ENCODE measurements at regions not wholly inside any gene's neighbourhood (a gene's known extent, or its start where the extent isn't known, plus 50 kb on each side); places are given as distances from the start of the nearest gene placed in this dataset.

DNA sequence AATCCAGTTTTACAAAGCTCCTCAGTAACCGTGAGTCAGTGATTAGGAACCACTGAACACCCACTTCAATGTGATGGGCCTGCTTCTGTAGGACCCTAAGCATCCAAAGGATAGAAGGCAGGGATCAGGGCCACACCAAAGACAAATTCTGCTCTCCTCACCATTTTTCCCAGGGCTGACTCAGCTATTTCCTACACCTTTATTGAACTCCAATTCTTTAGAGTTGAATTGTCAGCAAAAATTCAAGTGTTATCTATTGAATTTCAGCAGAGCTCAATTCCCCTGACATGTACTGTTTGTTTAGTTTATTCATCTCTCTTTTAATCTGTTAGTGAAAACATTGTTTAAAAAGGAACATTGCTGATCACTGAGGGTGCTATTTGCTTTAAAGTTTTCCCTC is 457.7 kb upstream of the TMPO start:
- H3K27ac ChIP-seq (ENCODE audit: low read depth, low read length): no peak overlapping the region
- H4K20me1 ChIP-seq (ENCODE audit: low read depth, low read length): no peaks in the 10 kb centered on the region
- no peak for TF ChIP-seq EZH2phosphoT487 (conservative IDR thresholded peaks at IDR 0.05; ENCODE audit: low read length)
- TF ChIP-seq, protein P1, sequence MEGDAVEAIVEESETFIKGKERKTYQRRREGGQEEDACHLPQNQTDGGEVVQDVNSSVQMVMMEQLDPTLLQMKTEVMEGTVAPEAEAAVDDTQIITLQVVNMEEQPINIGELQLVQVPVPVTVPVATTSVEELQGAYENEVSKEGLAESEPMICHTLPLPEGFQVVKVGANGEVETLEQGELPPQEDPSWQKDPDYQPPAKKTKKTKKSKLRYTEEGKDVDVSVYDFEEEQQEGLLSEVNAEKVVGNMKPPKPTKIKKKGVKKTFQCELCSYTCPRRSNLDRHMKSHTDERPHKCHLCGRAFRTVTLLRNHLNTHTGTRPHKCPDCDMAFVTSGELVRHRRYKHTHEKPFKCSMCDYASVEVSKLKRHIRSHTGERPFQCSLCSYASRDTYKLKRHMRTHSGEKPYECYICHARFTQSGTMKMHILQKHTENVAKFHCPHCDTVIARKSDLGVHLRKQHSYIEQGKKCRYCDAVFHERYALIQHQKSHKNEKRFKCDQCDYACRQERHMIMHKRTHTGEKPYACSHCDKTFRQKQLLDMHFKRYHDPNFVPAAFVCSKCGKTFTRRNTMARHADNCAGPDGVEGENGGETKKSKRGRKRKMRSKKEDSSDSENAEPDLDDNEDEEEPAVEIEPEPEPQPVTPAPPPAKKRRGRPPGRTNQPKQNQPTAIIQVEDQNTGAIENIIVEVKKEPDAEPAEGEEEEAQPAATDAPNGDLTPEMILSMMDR (IDR thresholded peaks at IDR 0.05; ENCODE audit: insufficient read depth, low read length, poor library complexity, severe bottlenecking): no peak
- H3K4me3 ChIP-seq (ENCODE audit: insufficient read depth, low read length, poor library complexity, severe bottlenecking): no peak overlapping the region
- no peaks in the 10 kb centered on the region for H3K9me2 ChIP-seq (replicated peaks; ENCODE audit: insufficient read depth, low read length)
- no peaks in the 10 kb centered on the region for H3K9me3 ChIP-seq (ENCODE audit: insufficient read depth, low read length)
- no peak overlapping the region for H3K4me2 ChIP-seq (ENCODE audit: low read depth, low read length, poor library complexity, severe bottlenecking)
- H2AFZ ChIP-seq (ENCODE audit: low read depth, low read length, severe bottlenecking): no peak overlapping the region
- no peaks in the 10 kb centered on the region for H3K36me3 ChIP-seq (ENCODE audit: low read length)
- no peaks in the 10 kb centered on the region for H3K79me2 ChIP-seq (ENCODE audit: insufficient read depth, low read length)
- no peaks in the 10 kb centered on the region for H3F3A ChIP-seq (ENCODE audit: insufficient read depth)
- no peaks in the 10 kb centered on the region for H3K27me3 ChIP-seq (ENCODE audit: low read length)
- no peak overlapping the region for H3K9ac ChIP-seq (ENCODE audit: low read length)

DNA sequence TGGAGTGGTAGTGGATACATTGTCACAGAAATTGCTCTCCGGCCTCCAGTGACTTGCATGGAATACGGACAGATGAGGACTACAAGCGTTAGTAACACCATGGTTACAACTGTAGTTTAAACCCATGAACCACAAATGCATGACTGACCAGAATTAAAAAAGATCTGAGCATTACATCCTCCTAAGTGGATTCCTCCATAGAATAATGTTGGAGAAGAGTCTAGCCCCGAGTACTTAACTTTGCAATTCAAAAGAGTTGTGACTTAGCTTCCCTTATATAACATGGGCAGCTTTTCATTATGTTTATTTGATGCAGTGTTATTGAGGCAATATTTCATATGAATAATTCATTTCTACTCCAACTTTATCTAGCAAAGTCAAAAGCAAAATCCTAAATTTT is 457.2 kb upstream of the TMPO start:
- no peaks in the 10 kb centered on the region for H4K20me1 ChIP-seq (ENCODE audit: low read depth, low read length)
- H3K9me2 ChIP-seq (replicated peaks; ENCODE audit: insufficient read depth, low read length): no peaks in the 10 kb centered on the region
- H3K79me2 ChIP-seq (ENCODE audit: insufficient read depth, low read length): no peaks in the 10 kb centered on the region
- H3K27me3 ChIP-seq (ENCODE audit: low read length): no peaks in the 10 kb centered on the region
- no peak overlapping the region for H3K4me3 ChIP-seq (ENCODE audit: insufficient read depth, low read length, poor library complexity, severe bottlenecking)
- no peak overlapping the region for H3K4me2 ChIP-seq (ENCODE audit: low read depth, low read length, poor library complexity, severe bottlenecking)
- H3F3A ChIP-seq (ENCODE audit: insufficient read depth): no peaks in the 10 kb centered on the region
- TF ChIP-seq EZH2phosphoT487 (conservative IDR thresholded peaks at IDR 0.05; ENCODE audit: low read length): no peak
- TF ChIP-seq, protein P1 (IDR thresholded peaks at IDR 0.05; ENCODE audit: insufficient read depth, low read length, poor library complexity, severe bottlenecking): no peak
- H3K27ac ChIP-seq (ENCODE audit: low read depth, low read length): no peak overlapping the region
- H3K9ac ChIP-seq (ENCODE audit: low read length): no peak overlapping the region
- no peaks in the 10 kb centered on the region for H3K9me3 ChIP-seq (ENCODE audit: insufficient read depth, low read length)
- no peaks in the 10 kb centered on the region for H3K36me3 ChIP-seq (ENCODE audit: low read length)
- no peak overlapping the region for H2AFZ ChIP-seq (ENCODE audit: low read depth, low read length, severe bottlenecking)

DNA sequence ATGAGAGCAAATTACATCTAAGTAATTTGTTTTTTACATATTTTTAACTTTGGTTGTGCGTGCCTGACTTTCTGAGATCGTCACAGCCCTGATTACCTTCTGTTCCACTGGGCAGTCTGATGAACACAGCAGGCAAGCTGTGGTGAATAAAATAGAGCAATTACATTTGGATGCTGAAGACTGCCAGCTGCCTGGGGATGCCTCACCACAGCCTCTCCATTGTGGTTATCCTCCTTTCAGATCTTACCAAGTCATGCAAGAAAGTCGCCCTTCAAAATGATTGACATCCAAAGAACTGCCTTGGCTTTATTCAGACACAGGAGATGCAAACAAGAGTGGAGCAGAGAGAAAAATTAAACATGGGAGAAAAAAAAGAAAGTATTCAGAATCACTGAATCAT is 456.6 kb upstream of the TMPO start:
- Histone ChIP-seq H3F3A (ENCODE audit: insufficient read depth) (no peaks in the 10 kb centered on the region), H2AFZ (ENCODE audit: low read depth, low read length, severe bottlenecking) (no peak overlapping the region), H3K9me3 (ENCODE audit: insufficient read depth, low read length) (no peaks in the 10 kb centered on the region), H3K27ac (ENCODE audit: low read depth, low read length) (no peak overlapping the region), H3K9ac (ENCODE audit: low read length) (no peak overlapping the region), H3K4me3 (ENCODE audit: insufficient read depth, low read length, poor library complexity, severe bottlenecking) (no peak overlapping the region), H3K79me2 (ENCODE audit: insufficient read depth, low read length) (no peaks in the 10 kb centered on the region), H3K4me2 (ENCODE audit: low read depth, low read length, poor library complexity, severe bottlenecking) (no peak overlapping the region), H4K20me1 (ENCODE audit: low read depth, low read length) (no peaks in the 10 kb centered on the region), H3K9me2 (replicated peaks; ENCODE audit: insufficient read depth, low read length) (no peaks in the 10 kb centered on the region), H3K36me3 (ENCODE audit: low read length) (no peaks in the 10 kb centered on the region), H3K27me3 (ENCODE audit: low read length) (no peaks in the 10 kb centered on the region)
- TF ChIP-seq EZH2phosphoT487 (conservative IDR thresholded peaks at IDR 0.05; ENCODE audit: low read length): no peak
- TF ChIP-seq, protein P1 (IDR thresholded peaks at IDR 0.05; ENCODE audit: insufficient read depth, low read length, poor library complexity, severe bottlenecking): no peak
